Endodermal cell (in vitro differentiated cells): ENCODE measurements at regions not wholly inside any gene's neighbourhood (a gene's known extent, or its start where the extent isn't known, plus 50 kb on each side); places are given as distances from the start of the nearest gene placed in this dataset.
A peak's percentile ranks its signal among the peaks of the same experiment; 100 is the strongest.

Source experiments
- DNase-seq: peaks from one replicate; pipeline ENCODE4 v3.0.0-alpha.2; 2017
- H3K27ac ChIP-seq: 2 replicates; pipeline ENCODE4 v1.5.1; 2013; ENCODE audit warnings: mild to moderate bottlenecking, low read depth, low read length, moderate library complexity
- H3K27me3 ChIP-seq: 2 replicates; pipeline ENCODE4 v1.6.1; 2013; ENCODE audit warnings: mild to moderate bottlenecking, low read length, moderate library complexity; ENCODE audit not compliant: insufficient read depth, control insufficient read depth, poor library complexity, severe bottlenecking
- H3K36me3 ChIP-seq: 2 replicates; pipeline ENCODE4 v1.7.0; 2013; ENCODE audit warnings: mild to moderate bottlenecking, low read length, moderate library complexity; ENCODE audit not compliant: control insufficient read depth, insufficient read depth
- H3K4me1 ChIP-seq: one replicate; pipeline ENCODE4 v1.7.0; 2013; ENCODE audit warnings: low read length; ENCODE audit not compliant: control insufficient read depth, insufficient read depth
- H3K4me3 ChIP-seq: 2 replicates; pipeline ENCODE4 v1.5.1; 2013; ENCODE audit warnings: mild to moderate bottlenecking, low read length, moderate library complexity
- H3K9ac ChIP-seq: 2 replicates; pipeline ENCODE4 v1.6.1; 2013; ENCODE audit warnings: mild to moderate bottlenecking, low read length, moderate library complexity; ENCODE audit not compliant: poor library complexity, severe bottlenecking; ENCODE audit errors: extremely low read depth
- H3K9me3 ChIP-seq: 2 replicates; pipeline ENCODE4 v1.6.1; 2013; ENCODE audit warnings: mild to moderate bottlenecking, low read length, moderate library complexity; ENCODE audit not compliant: control insufficient read depth
- H3K27ac Mint-ChIP-seq: 2 replicates; pipeline ENCODE4 v1.8.0; 2020; ENCODE audit warnings: mixed read lengths
- H3K27me3 Mint-ChIP-seq: 2 replicates; pipeline ENCODE4 v1.8.0; 2021; ENCODE audit warnings: mild to moderate bottlenecking, mixed read lengths; ENCODE audit not compliant: insufficient read depth
- H3K36me3 Mint-ChIP-seq: 2 replicates; pipeline ENCODE4 v1.8.0; 2020; ENCODE audit warnings: low read depth, mixed read lengths
- H3K4me1 Mint-ChIP-seq: 2 replicates; pipeline ENCODE4 v1.8.0; 2020; ENCODE audit warnings: mixed read lengths
- H3K4me3 Mint-ChIP-seq: 2 replicates; pipeline ENCODE4 v1.8.0; 2020; ENCODE audit warnings: mild to moderate bottlenecking, moderate library complexity, mixed read lengths
- H3K9me3 Mint-ChIP-seq: 2 replicates; pipeline ENCODE4 v1.8.0; 2020; ENCODE audit warnings: mild to moderate bottlenecking, mixed read lengths
- CTCF ChIP-seq: fragments of 200-600 bp; sonication (generic); conservative IDR thresholded peaks from 2 replicates; pipeline ENCODE4 v1.5.0; 2021; ENCODE audit warnings: antibody characterized with exemption, mild to moderate bottlenecking
- WGBS, 2 experiments: methylation state at CpG; one replicate each; pipeline versions ENCODE4 v1.1.5 to v1.1.7; 2013; ENCODE audit warnings: missing lambda C conversion rate in 2 of 2, mixed read lengths in 1 of 2; ENCODE audit not compliant: insufficient coverage in 1 of 2, insufficient read length in 1 of 2; 5-methylcytosine and 5-hydroxymethylcytosine counted together

DNA sequence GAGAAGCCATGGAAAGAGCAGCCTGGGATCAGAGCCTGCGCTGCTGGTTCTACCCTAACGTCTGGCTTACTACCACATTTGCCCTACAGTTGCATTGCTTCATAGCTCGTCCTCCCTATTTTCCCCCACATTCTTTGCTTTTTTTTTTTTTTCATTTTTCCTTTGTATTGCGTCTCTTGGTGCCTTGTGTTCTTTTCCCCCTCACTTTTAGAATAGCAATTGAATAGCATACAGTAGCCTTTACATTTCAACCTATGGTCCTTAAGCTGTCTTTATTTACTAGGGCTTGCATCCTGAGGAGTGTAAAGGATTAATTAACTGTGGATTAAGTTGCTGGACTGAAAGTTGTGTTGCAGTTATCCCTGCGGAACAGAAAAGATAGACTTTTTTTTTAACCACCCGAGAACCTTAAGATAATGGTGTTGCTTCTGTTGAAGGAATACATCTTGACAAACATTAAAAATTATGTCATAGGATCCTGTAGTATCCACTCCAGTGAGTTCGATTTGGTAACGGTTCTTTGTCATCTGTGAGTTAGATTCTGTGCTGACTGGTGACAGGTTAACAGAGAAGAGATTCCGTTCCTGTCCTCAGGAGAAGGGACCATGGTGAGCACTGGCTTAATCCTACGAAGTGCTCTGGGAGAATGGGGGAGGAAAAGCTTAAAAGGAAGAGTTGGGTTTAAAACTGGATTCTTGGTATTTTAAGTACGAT is 417.4 kb upstream of the NAALADL2 start:
- TF ChIP-seq CTCF: no peak
- peak overlapping the region; percentile 83 for H3K4me3 ChIP-seq
- Mint-ChIP-seq H3K27me3 (peaks cover 2% of the 10 kb centered on the region), H3K4me1 (peaks cover 22% of the 10 kb centered on the region), H3K4me3 (peak overlapping the region; percentile 66), H3K27ac (peak overlapping the region; percentile 82), H3K36me3 (no peaks in the 10 kb centered on the region), H3K9me3 (no peaks in the 10 kb centered on the region)
- peak overlapping the region; percentile 92 for H3K27ac ChIP-seq
- H3K9ac ChIP-seq: peak overlapping the region; percentile 54
- H3K9me3 ChIP-seq: no peaks in the 10 kb centered on the region
- H3K36me3 ChIP-seq: no peaks in the 10 kb centered on the region
- H3K4me1 ChIP-seq: peaks cover 5% of the 10 kb centered on the region
- 16 to 21% methylated on average over 7 to 10 of the region's 11 CpGs for WGBS, 2 experiments
- peaks cover 7% of the 10 kb centered on the region for H3K27me3 ChIP-seq
- DNase-seq: no peak

- Mint-ChIP-seq H3K27ac (no peak overlapping the region), H3K36me3 (no peaks in the 10 kb centered on the region), H3K4me3 (peak overlapping the region; percentile 66), H3K27me3 (peaks cover 2% of the 10 kb centered on the region), H3K9me3 (peaks cover 4% of the 10 kb centered on the region), H3K4me1 (peaks cover 22% of the 10 kb centered on the region)
- Histone ChIP-seq H3K9ac (no peak overlapping the region), H3K27me3 (peaks cover 6% of the 10 kb centered on the region), H3K36me3 (no peaks in the 10 kb centered on the region), H3K4me1 (peaks cover 5% of the 10 kb centered on the region), H3K27ac (no peak overlapping the region), H3K9me3 (no peaks in the 10 kb centered on the region), H3K4me3 (peak overlapping the region; percentile 83)
- no peak for TF ChIP-seq CTCF
- 89% methylated on average over 2 of the region's 4 CpGs; no CpG with 5 or more reads in 1 of the 2 experiments for WGBS, 2 experiments
- DNase-seq: no peak
These were observed 416.8 kb upstream of the NAALADL2 start for GRCh38 chr3:174442302-174442682.

DNA sequence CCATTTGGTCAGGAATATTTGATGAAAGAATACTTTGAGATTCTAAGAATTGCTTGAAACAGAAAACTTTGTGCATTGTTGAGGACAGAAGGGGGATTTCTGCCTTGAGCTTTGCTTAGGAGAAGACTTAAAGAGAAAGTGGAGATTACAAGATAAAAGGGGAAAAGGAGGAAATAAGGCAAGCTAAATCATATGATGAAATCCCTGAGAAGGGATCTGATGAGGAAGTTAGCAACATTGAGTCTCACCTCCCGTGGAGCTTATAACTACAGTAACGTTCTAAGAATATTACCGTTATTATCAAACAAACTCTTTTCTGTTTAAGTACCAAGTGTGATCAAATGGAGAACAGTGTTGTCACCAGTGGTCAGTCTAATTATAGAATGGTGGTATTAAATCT is 414.7 kb upstream of the NAALADL2 start:
- WGBS, 2 experiments: 100% methylated on average over 3 of the region's 3 CpGs; no CpG with 5 or more reads in 1 of the 2 experiments
- no peak overlapping the region for H3K27ac ChIP-seq
- peaks cover 16% of the 10 kb centered on the region for H3K9me3 ChIP-seq
- no peak overlapping the region for H3K9ac ChIP-seq
- Mint-ChIP-seq H3K4me1 (peaks cover 15% of the 10 kb centered on the region), H3K4me3 (no peak overlapping the region), H3K36me3 (peaks cover 5% of the 10 kb centered on the region), H3K9me3 (peaks cover 21% of the 10 kb centered on the region), H3K27me3 (no peaks in the 10 kb centered on the region), H3K27ac (no peak overlapping the region)
- H3K27me3 ChIP-seq: peaks cover 5% of the 10 kb centered on the region
- peaks cover 5% of the 10 kb centered on the region for H3K4me1 ChIP-seq
- no peaks in the 10 kb centered on the region for H3K36me3 ChIP-seq
- TF ChIP-seq CTCF: no peak
- DNase-seq: no peak
- H3K4me3 ChIP-seq: no peak overlapping the region
